ENCODE measurements at regions not wholly inside any gene's neighbourhood (a gene's known extent, or its start where the extent isn't known, plus 50 kb on each side); places are given as distances from the start of the nearest gene placed in this dataset.
"Not testable (repeated sequence)": the region's sequence is repeated elsewhere in the genome, so short reads cannot be mapped to it uniquely, and the experiment has no call there.

DNA sequence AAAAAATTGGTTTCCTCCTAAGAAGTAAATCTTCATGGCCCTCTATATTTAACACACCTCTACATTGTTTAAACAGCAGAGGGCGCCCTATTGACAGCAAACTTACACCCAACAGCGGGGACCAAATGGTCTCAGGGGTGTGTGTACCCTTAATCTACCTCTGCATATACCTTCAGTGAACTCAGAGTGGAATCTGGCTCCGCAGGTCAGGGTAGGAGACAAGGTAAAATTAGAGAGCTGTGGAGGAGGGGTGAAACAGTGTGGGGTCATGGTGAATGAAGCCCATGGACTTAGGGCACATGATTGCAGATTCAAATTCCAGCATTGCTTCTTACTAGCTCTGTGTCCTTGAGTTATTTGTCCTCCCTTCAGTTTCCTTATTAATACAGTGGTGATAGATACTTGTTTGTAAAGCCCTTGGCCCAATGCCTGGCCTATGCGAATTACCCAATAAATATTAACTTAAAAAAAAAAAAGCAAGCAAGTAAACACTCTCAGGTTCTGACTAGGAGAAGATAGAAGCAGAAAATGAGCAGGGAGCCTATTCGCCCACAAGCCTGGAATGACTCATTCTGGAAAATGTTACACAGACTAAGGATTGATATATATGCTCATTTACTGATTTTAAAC, 122.9 kb downstream of the CAVIN4 start:
- DNase-seq (ENCODE audit: low spot score): peak; percentile 80

DNA sequence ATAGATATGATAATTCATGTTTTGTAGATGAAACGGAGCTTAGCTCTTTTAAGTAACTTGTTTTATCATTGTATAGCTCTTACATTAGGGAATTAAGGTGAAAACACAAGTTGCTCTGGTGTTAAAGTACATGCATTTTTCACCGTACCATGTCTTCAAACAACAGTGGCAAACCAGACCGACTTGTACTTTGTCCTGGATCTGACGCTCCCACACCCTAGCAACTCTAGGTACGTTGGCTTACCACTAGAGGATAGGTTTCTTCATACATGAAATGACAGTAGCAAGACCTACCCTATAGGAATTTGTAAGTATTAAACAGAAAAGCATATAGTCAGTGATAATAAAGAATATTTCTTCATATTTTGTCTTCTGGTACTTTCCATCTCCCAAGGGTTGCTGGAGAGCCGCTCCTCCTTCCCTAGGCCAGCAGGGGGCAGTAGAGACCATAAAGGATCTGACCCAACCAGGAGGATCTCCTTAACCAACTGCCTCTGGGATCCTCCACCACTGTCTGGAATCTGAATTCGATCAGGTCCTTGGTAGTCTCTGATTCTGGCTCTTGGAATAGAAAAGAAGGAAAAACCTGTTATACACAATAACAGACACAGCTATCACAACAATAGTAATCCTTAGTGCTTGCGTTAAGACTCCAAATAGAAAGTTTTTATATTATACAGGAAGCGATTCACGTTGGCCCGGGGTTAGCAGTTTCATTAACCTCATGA, 136.7 kb downstream of the CAVIN4 start:
- peak; percentile 86 for DNase-seq (ENCODE audit: low spot score)

DNA sequence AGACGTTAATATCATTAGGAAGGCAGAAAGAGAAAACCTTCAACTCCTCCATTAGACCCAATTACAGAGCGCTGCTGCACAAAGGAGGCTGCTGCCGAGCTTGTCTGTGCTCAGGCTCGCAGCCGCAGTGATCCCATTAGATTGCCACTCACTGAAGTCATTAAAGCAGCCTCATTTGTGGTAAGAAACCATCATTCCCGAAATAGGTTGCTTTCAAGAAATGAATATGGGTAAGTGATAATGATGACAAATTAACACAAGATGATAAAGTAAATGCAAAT, 137.2 kb downstream of the CAVIN4 start:
- no peak for DNase-seq (ENCODE audit: low spot score)

DNA sequence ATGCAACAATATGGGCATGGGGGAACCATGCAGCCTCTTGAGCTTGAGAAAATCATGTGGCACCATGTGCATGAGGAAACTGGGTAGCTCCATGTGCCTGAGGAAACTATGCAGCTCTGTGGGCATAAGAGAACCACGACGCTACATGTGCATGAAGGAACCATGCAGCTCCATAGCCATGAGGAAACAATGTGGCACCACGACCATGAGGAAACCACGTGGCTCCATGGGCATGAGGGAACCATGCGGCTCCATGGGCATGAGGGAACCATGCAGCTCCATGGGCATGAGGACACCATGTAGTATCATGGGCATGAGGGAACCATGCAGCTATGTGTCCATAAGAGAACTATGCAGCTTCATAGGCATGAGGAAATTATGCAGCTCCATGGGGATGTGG, 140.8 kb downstream of the CAVIN4 start:
- DNase-seq (ENCODE audit: low spot score): no peak

DNA sequence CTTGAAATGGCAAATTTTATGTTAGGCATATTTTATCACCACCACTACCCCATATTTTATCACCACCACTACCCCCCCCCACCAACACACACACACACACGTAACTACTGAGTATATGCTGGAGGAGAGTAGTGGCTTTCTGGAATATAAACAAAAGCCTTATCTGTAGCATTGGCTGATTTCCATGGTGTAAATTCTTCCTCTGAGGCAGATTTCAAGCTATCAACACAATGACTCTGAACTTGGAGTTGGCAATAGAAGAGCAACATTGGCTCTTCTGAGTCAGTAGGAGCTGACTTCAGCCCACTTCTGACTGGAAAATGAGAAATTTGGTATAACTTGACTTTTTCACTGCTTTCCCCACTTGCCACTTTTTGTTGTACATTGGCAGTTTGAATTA, 143.0 kb downstream of the CAVIN4 start:
- DNase-seq (ENCODE audit: low spot score): no peak

DNA sequence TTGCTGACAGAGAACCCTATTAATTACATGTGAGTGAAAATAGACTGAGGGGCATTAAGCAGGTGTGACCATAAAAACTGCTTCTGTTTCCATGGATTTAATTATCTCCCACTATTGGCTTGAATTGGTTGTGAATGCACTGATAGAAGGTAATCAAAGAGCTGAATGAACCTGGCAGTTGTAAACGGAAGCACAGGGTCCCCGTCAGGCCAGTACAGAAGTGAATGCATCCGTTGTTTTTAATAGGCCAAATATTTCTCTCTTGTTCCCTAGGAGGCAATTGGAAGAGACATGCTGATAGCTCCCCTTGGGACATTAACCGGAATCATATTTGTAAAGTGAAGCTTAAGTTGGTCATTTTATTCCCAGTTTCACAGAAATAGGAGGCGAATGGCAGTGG, 147.0 kb downstream of the CAVIN4 start:
- no peak for DNase-seq (ENCODE audit: low spot score)

DNA sequence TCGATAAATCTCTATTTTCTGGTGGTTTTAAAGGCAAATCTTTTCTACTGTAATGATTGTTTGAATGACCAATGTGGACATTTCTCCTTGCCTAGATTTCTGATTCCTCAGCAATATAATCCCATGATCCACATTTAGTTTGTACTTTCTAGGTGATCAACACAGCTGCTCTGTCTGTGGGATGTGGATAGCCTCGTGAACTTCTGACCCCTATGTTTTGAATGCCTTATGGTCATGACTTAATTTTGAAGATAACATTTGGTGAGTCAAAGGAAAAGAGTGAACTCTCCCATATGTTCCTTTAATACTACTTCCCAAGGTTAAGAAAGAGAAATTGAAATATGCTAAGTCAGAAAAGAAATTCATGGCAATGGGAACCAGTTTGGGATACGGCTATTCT, 147.5 kb downstream of the CAVIN4 start:
- no peak for DNase-seq (ENCODE audit: low spot score)

DNA sequence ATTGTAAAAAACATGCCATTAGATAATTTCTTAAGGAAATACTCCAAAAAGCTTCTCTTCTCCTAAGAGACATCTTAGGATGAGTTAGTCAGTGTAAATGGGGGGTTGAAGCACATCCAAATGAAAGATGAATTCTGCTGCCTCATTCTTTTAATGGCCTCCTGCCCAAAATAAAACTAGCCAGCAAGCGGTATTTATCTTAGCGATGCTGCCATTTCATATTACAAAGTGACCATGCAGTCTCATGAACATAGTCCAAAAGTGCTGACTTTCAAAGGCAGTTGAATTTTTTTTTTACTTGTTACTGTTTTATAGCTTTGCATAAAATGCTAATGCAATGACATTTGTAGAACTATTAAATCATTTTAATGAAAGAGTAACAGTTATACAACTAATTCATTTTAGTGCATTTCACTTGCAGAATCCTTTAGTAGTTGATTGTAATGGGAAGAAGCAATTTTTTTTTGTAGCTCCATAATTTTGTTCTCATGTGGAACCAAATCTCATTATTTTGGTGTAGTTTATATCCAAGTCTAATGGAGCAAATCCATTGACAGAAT, 151.5 kb downstream of the CAVIN4 start:
- DNase-seq (ENCODE audit: low spot score): no peak

DNA sequence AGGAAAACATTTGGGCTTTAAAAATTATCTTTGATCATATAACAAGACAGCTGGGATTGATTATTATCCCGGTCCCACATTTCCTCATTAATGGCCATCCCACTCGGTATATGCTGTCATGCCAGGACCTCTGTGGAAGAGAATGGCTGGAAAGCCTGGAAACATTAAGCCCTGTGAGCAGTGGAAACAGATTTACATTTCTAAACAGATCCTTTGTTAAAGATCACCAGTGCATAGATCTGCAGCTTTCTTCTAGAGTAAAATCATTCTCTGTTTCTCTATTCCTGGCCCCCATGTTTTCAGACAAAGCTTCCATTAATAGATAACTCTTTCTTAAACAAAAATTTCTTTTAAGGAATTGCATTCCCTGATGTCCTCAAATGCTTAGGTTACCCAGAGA, 152.2 kb downstream of the CAVIN4 start:
- DNase-seq (ENCODE audit: low spot score): no peak

DNA sequence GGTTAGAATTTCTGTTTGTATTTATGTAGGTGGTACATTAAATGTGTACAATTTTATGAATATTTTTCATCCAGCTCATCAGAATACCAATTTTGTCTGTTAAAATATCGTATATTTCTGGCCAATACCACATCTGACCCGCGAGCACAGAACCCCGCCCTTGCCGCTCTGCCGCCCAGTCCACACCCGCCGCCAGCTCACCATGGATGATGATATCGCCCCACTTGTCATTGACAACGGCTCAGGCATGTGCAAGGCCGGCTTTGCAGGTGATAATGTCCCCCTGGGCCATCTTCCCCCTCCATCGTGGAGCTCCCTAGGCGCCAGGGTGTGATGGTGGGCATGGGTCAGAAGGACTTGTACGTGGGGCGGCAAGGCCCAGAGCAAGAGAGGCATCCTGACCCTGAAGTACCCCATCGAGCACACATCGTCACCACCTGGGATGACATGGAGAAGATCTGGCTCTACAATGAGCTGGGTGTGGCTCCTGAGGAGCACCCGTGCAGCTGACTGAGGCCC, 153.2 kb downstream of the CAVIN4 start:
- no peak for DNase-seq (ENCODE audit: low spot score)

DNA sequence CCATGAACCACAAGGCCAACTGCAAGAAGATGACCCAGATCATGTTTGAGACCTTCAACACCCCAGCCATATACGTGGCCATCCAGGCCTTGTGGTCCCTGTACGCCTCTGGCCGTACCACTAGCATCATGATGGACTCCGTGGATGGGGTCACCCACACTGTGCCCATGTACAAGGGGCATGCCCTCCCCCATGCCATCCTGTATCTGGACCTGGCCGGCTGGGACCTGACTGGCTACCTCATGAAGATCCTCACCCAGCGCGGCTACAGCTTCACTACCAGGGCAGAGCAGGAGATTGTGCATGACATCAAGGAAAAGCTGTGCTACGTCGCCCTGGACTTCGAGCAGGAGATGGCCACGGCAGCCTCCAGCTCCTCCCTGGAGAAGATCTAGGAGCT, 153.7 kb downstream of the CAVIN4 start:
- DNase-seq (ENCODE audit: low spot score): no peak

DNA sequence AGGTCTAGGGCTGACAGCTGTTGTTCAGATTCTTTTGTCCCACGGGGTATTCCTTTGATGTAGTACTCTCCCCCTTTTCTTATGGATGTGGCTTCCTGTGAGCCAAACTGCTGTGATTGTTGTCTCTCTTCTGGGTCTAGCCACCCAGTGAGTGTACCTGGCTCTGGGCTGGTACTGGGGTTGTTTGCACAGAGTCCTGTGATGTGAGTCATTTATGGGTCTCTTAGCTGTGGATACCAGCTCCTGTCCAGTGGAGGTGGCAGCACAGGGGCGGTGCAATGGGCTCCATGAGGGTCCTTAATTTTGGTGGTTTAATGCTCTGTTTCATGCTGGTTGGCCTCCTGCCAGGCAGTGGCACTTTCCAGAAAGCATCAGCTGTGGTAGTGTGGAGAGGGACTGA, 161.3 kb downstream of the CAVIN4 start:
- peak; percentile 77 for DNase-seq (ENCODE audit: low spot score)

DNA sequence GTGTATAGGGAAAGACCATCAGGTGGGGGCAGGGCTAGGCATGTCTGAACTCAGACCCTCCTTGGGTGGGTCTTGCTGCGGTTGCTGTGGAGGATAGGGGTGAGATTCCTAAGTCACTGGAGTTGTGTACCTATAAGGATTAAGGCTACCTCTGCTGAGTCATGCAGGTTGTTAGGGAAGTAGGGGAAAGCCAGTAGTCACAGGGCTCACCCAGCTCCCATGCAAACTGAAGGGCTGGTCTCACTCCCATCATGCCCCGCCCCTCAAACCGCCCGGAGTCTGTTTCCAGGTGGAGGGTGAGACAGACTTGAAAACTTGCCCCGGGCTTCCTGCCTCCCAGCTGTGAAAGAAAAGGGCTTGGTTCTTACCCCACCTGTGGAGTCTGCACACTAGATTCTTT, 161.8 kb downstream of the CAVIN4 start:
- peak; percentile 91 for DNase-seq (ENCODE audit: low spot score)

DNA sequence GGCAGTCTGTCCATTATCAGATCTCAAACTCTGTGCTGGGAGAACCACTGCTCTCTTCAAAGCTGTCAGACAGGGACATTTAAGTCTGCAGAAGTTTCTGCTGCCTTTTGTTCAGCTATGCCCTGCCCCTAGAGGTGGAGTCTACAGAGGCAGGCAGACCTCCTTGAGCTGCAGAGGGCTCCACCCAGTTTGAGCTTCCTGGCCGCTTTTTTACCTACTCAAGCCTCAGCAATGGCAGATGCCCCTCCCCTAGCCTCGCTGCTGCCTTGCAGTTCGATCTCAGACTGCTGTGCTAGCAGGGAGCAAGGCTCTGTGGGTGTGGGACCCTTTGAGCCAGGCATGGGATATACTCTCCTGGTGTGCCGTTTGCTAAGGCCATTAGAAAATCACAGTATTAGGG, 171.1 kb downstream of the CAVIN4 start:
- DNase-seq (ENCODE audit: low spot score): not testable (repeated sequence)

DNA sequence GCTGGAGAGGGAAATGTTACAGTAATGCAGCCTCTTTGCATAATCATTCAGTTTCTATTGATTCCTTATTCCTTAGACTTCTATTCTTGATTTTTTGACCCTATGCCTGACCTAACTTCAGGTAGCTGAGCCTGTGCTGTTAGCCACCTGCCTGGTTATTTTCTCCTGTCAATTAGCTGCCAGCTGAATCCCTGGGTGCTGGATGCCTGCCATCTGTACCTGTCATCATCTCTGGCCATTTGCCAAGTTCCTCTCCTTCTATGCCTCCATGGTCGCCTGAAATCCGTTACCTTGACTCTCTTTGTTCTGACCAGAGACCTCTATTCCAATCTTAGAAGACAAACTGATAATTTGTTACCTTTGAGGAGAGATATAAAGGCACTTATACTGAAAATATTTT, 178.3 kb downstream of the CAVIN4 start:
- peak; percentile 36 for DNase-seq (ENCODE audit: low spot score)

DNA sequence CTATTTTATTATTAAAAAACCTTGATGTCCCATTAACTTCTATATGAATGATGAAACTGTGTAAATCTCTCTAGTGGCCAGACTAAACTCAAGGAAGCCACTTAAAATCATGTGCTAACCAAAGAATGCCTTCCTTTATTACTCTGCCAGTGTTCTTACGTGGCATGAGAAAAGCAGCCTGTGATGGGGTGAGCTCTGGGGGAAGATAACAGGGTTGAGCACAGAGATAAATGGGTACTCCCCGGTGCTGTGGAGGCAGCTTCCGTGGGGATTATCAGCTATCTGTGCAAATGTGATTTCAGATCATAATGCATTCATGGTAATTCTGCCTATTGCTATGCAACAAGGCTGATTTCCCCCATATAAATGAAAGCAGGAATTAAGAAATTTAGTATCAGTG, 181.3 kb downstream of the CAVIN4 start:
- DNase-seq (ENCODE audit: low spot score): no peak

DNA sequence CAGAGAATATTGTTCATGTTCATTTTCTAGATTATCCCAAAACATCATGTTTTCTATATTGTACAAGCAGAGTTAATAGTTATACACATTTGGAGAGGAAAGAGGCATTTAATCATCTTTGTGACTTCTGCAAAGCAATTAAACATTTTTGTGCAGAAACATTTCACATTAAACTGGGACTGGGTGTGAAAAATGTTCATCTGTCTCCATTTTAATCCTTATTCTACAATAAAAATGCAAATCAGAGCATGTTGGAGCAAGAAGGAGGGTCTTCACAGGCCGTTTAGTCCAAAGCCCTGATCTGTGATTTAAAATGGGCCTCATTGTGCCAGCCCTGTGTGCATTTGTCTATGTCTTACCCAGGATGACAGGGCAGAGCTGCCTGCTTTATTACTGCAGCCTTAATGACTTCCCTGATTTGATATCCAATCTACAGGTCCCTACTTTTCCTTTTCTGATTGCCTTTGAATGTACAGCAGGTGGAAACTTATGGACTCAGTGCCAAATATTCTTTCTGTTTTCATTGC, 183.5 kb downstream of the CAVIN4 start:
- DNase-seq (ENCODE audit: low spot score): no peak

DNA sequence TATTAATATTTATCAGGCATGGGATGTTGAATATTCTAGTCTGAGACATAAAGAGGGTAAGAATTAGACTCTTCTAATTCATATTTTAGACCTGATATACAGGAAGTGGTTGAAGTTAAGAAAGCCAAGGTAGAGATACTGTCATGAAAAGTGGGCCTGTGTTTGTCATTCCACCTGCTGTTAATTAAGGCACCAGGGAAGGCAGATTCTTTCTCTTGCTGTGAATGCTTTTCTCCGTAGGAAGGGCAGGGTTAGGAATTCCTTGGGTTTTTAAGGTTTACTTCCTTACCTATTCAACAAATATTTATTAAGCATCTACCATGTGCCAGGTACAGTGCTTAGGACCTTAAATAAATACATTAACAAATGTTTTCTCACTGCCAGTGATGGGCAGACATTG, 196.4 kb downstream of the CAVIN4 start:
- DNase-seq (ENCODE audit: low spot score): no peak

DNA sequence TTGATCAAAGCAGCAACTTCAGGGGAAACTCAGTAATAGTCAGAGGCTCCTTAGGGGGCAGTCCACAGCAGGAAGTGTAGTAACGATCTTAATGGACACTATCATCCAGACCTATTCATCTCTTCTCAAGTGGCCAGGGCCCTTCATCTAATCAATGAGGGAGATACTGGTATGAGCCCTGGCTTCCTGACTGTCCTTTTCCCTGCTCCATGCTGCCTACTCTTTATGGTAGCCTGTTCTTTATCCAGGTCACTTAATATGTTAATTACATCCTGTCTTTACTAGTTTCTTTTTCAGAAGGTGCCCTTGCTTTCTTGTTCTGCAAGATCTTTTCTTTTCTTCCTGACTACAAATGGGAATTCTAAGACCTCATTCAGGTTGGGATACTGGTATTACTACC, 197.1 kb downstream of the CAVIN4 start:
- no peak for DNase-seq (ENCODE audit: low spot score)

DNA sequence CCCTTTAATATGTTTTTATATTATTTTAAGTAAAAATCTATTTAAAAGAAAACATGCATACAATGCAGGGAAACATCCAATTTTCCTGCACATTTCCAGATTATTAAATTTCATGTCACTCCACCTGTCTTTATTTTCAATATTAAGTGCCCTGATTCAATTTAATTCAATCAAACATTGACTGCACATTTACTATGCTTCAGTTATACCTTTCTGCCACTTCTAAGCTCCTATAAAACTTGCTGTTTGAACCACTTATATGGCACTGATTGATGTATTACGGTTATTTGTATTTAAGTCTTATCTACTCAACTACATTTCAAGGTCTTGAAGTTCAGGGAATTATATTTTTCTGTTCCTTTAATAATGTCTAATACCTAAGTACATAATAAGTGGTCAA, 198.0 kb downstream of the CAVIN4 start:
- no peak for DNase-seq (ENCODE audit: low spot score)

DNA sequence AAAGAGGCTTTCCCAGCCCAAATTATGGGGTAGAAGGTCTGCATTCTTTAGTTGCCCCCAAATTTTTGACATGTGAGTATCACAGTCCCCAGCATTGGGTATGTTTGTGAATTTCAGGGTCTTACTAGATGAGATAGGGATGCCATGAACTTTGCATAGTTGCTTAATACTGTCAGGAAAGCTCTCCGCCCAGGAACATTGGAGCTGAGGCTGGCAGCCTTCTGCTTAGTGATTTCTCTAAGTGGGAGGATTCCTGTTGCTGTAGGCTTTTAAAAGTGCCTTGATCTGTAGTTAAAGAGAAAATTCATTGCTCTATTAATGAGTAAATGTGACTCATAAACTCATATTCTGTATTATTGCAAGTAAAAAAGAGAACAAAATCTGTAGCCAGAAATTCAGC, 206.9 kb downstream of the CAVIN4 start:
- DNase-seq (ENCODE audit: low spot score): no peak

DNA sequence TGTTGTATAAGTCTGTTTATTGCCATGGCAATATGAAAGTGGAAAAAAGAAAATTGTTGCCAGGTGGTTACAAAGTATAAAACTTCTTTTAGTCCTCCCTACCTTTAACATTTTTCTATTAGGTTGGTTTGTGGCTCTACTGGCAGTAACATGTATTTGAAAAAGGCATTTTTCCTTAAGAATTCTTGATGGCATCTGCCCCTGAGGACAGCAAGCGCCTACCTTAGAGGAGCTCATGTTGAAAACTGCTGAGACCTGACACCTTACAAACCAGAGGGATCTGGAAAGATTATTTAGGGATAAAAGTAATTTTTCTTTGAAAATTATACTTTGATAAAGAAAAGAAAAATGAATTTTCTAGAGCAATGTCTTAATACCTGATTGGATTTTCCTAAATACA, 208.1 kb downstream of the CAVIN4 start:
- DNase-seq (ENCODE audit: low spot score): no peak

DNA sequence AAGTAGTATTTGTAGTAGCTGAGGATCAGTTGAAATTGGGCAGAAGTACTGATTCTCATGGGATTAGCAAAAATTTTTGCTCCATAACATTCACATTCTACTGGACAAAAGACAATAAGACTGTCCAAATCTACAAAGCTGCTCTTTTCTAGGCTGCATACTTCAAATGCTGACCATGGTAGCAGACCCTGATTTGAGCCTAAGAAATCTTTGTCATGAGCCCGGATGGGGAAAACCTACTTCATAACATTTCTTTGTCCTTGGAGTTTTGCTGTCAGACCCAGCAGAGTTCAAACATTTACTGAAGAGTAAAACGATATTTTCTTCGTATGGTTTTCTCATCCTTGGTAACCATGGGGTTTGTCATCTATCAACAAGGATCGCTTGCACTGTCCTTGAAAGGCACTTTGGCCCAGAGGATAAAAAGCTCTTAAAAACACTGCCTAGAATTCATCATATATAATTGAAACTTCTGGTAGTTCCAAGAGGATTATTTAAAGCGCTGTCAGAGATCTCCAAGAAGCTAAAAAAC, 216.9 kb downstream of the CAVIN4 start:
- DNase-seq (ENCODE audit: low spot score): no peak

Data from HT-29 (cell line).